ENCODE measurements at regions not wholly inside any gene's neighbourhood (a gene's known extent, or its start where the extent isn't known, plus 50 kb on each side); places are given as distances from the start of the nearest gene placed in this dataset.
"Not testable (repeated sequence)": the region's sequence is repeated elsewhere in the genome, so short reads cannot be mapped to it uniquely, and the experiment has no call there.

GRCh38 chr11:110514967-110515366 lies 85.2 kb downstream of the FDX1 start:
- Histone ChIP-seq H3K4me1 (ENCODE audit: control insufficient read depth in 2 of 2, insufficient read depth in 2 of 2, low read length in 2 of 2) (no peaks in the 10 kb centered on the region), H3K9me3 (ENCODE audit: control insufficient read depth in 2 of 2, insufficient read depth in 1 of 2, low read length in 1 of 2) (peaks cover 1 to 8% of the 10 kb centered on the region in 2 donors), H3K27me3 (ENCODE audit: control insufficient read depth in 2 of 2, insufficient read depth in 1 of 2, low read length in 1 of 2) (no peaks in the 10 kb centered on the region), H3K36me3 (ENCODE audit: control insufficient read depth in 2 of 2, insufficient read depth in 2 of 2, low read length in 1 of 2) (no peaks in the 10 kb centered on the region), H3K27ac (ENCODE audit: low read depth in 1 of 2, low read length in 1 of 2) (no peak overlapping the region), H3K4me3 (ENCODE audit: low read length in 2 of 2) (no peak overlapping the region)
- 93% methylated on average over 4 of the region's 4 CpGs for WGBS
- no peak for DNase-seq (ENCODE audit: low read depth in 6 of 9, low spot score in 9 of 9)

- H3K9me3 ChIP-seq (ENCODE audit: control insufficient read depth in 2 of 2, insufficient read depth in 1 of 2, low read length in 1 of 2) = peaks cover 1 to 11% of the 10 kb centered on the region in 2 donors
- not testable (repeated sequence) for H3K27ac ChIP-seq (ENCODE audit: low read depth in 1 of 2, low read length in 1 of 2); H3K4me3 ChIP-seq (ENCODE audit: low read length in 2 of 2); DNase-seq (ENCODE audit: low read depth in 6 of 9, low spot score in 9 of 9); H3K4me1 ChIP-seq (ENCODE audit: control insufficient read depth in 2 of 2, insufficient read depth in 2 of 2, low read length in 2 of 2); H3K27me3 ChIP-seq (ENCODE audit: control insufficient read depth in 2 of 2, insufficient read depth in 1 of 2, low read length in 1 of 2); H3K36me3 ChIP-seq (ENCODE audit: control insufficient read depth in 2 of 2, insufficient read depth in 2 of 2, low read length in 1 of 2)
- 99% methylated on average over 5 of the region's 5 CpGs for WGBS
Measured at GRCh38 chr11:110517381-110517780, 87.6 kb downstream of the FDX1 start.

DNA sequence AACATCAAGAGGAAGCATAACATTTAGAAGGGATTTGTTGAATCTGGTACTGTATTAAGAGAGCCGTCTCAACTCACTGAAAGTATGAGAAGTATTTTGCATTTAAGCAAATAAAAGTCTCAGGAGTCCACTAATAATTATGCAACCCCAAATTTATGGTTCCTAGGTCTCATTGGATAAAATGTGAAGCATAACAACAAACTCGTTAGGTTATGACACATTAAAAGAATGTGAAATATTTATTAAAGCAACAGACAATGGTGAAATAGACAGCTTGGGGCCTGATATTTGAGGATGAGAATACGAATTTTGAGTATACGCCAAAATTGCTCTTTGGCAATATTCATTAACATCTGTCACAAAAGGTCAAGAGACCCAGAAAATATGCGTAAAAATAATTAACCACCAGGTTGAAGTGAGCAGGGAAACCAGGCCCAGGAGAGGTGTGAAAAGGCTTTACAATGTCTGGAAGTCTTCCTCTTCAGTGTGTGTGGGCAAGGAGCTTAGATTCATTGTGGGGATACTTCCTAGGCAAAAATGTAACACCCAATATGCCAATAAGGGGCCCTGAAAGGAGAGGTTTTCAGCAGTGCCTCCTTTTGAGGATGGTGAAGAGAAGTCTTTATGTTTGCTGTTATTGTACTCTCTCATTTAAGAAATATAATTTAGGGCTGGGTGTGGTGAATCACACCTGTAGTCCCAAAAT lies 89.2 kb downstream of the FDX1 start:
- H3K9me3 ChIP-seq (ENCODE audit: control insufficient read depth in 2 of 2, insufficient read depth in 1 of 2, low read length in 1 of 2) = peaks cover 1 to 11% of the 10 kb centered on the region in 2 donors
- no peaks in the 10 kb centered on the region for H3K27me3 ChIP-seq (ENCODE audit: control insufficient read depth in 2 of 2, insufficient read depth in 1 of 2, low read length in 1 of 2)
- no peak overlapping the region for H3K27ac ChIP-seq (ENCODE audit: low read depth in 1 of 2, low read length in 1 of 2)
- WGBS = 92% methylated on average over 5 of the region's 5 CpGs
- no peak for DNase-seq (ENCODE audit: low read depth in 6 of 9, low spot score in 9 of 9)
- H3K36me3 ChIP-seq (ENCODE audit: control insufficient read depth in 2 of 2, insufficient read depth in 2 of 2, low read length in 1 of 2) = no peaks in the 10 kb centered on the region
- no peaks in the 10 kb centered on the region for H3K4me1 ChIP-seq (ENCODE audit: control insufficient read depth in 2 of 2, insufficient read depth in 2 of 2, low read length in 2 of 2)
- no peak overlapping the region for H3K4me3 ChIP-seq (ENCODE audit: low read length in 2 of 2)

- H3K4me3 ChIP-seq (ENCODE audit: low read length in 2 of 2) = no peak overlapping the region
- 91% methylated on average over 2 of the region's 2 CpGs for WGBS
- peaks cover 1 to 11% of the 10 kb centered on the region in 2 donors for H3K9me3 ChIP-seq (ENCODE audit: control insufficient read depth in 2 of 2, insufficient read depth in 1 of 2, low read length in 1 of 2)
- H3K27ac ChIP-seq (ENCODE audit: low read depth in 1 of 2, low read length in 1 of 2) = no peak overlapping the region
- no peaks in the 10 kb centered on the region for H3K36me3 ChIP-seq (ENCODE audit: control insufficient read depth in 2 of 2, insufficient read depth in 2 of 2, low read length in 1 of 2)
- no peak for DNase-seq (ENCODE audit: low read depth in 6 of 9, low spot score in 9 of 9)
- no peaks in the 10 kb centered on the region for H3K4me1 ChIP-seq (ENCODE audit: control insufficient read depth in 2 of 2, insufficient read depth in 2 of 2, low read length in 2 of 2)
- H3K27me3 ChIP-seq (ENCODE audit: control insufficient read depth in 2 of 2, insufficient read depth in 1 of 2, low read length in 1 of 2) = no peaks in the 10 kb centered on the region
Measured at GRCh38 chr11:110519796-110520195, 90.0 kb downstream of the FDX1 start.

GRCh38 chr11:110522471-110522870 lies 92.7 kb downstream of the FDX1 start:
- H3K27ac ChIP-seq (ENCODE audit: low read depth in 1 of 2, low read length in 1 of 2) = no peak overlapping the region
- WGBS = 54% methylated on average over 2 of the region's 2 CpGs
- H3K27me3 ChIP-seq (ENCODE audit: control insufficient read depth in 2 of 2, insufficient read depth in 1 of 2, low read length in 1 of 2) = no peaks in the 10 kb centered on the region
- no peak overlapping the region for H3K4me3 ChIP-seq (ENCODE audit: low read length in 2 of 2)
- peaks cover 0 to 3% of the 10 kb centered on the region in 2 donors for H3K9me3 ChIP-seq (ENCODE audit: control insufficient read depth in 2 of 2, insufficient read depth in 1 of 2, low read length in 1 of 2)
- H3K4me1 ChIP-seq (ENCODE audit: control insufficient read depth in 2 of 2, insufficient read depth in 2 of 2, low read length in 2 of 2) = no peaks in the 10 kb centered on the region
- no peaks in the 10 kb centered on the region for H3K36me3 ChIP-seq (ENCODE audit: control insufficient read depth in 2 of 2, insufficient read depth in 2 of 2, low read length in 1 of 2)
- DNase-seq (ENCODE audit: low read depth in 6 of 9, low spot score in 9 of 9) = no peak

GRCh38 chr11:110524238-110524637 lies 94.5 kb downstream of the FDX1 start:
- H3K4me3 ChIP-seq (ENCODE audit: low read length in 2 of 2) = no peak overlapping the region
- H3K27ac ChIP-seq (ENCODE audit: low read depth in 1 of 2, low read length in 1 of 2) = no peak overlapping the region
- WGBS = 97% methylated on average over 6 of the region's 6 CpGs
- H3K36me3 ChIP-seq (ENCODE audit: control insufficient read depth in 2 of 2, insufficient read depth in 2 of 2, low read length in 1 of 2) = no peaks in the 10 kb centered on the region
- no peaks in the 10 kb centered on the region for H3K27me3 ChIP-seq (ENCODE audit: control insufficient read depth in 2 of 2, insufficient read depth in 1 of 2, low read length in 1 of 2)
- H3K4me1 ChIP-seq (ENCODE audit: control insufficient read depth in 2 of 2, insufficient read depth in 2 of 2, low read length in 2 of 2) = no peaks in the 10 kb centered on the region
- no peak for DNase-seq (ENCODE audit: low read depth in 6 of 9, low spot score in 9 of 9)
- peaks cover 0 to 3% of the 10 kb centered on the region in 2 donors for H3K9me3 ChIP-seq (ENCODE audit: control insufficient read depth in 2 of 2, insufficient read depth in 1 of 2, low read length in 1 of 2)

- Histone ChIP-seq H3K27ac (ENCODE audit: low read depth in 1 of 2, low read length in 1 of 2) (peak overlapping the region in 1 of 2 donors; percentile 20), H3K9me3 (ENCODE audit: control insufficient read depth in 2 of 2, insufficient read depth in 1 of 2, low read length in 1 of 2) (peaks cover 0 to 3% of the 10 kb centered on the region in 2 donors), H3K4me1 (ENCODE audit: control insufficient read depth in 2 of 2, insufficient read depth in 2 of 2, low read length in 2 of 2) (no peaks in the 10 kb centered on the region), H3K4me3 (ENCODE audit: low read length in 2 of 2) (no peak overlapping the region), H3K27me3 (ENCODE audit: control insufficient read depth in 2 of 2, insufficient read depth in 1 of 2, low read length in 1 of 2) (no peaks in the 10 kb centered on the region), H3K36me3 (ENCODE audit: control insufficient read depth in 2 of 2, insufficient read depth in 2 of 2, low read length in 1 of 2) (no peaks in the 10 kb centered on the region)
- WGBS = 0% methylated on average over 1 of the region's 1 CpG
- DNase-seq (ENCODE audit: low read depth in 6 of 9, low spot score in 9 of 9) = no peak
Measured at GRCh38 chr11:110525883-110526282, 96.1 kb downstream of the FDX1 start.

GRCh38 chr11:110526323-110526722 lies 96.6 kb downstream of the FDX1 start:
- DNase-seq (ENCODE audit: low read depth in 6 of 9, low spot score in 9 of 9) = no peak
- Histone ChIP-seq H3K4me1 (ENCODE audit: control insufficient read depth in 2 of 2, insufficient read depth in 2 of 2, low read length in 2 of 2) (no peaks in the 10 kb centered on the region), H3K27ac (ENCODE audit: low read depth in 1 of 2, low read length in 1 of 2) (peak overlapping the region in 1 of 2 donors; percentile 20), H3K4me3 (ENCODE audit: low read length in 2 of 2) (no peak overlapping the region), H3K36me3 (ENCODE audit: control insufficient read depth in 2 of 2, insufficient read depth in 2 of 2, low read length in 1 of 2) (no peaks in the 10 kb centered on the region), H3K27me3 (ENCODE audit: control insufficient read depth in 2 of 2, insufficient read depth in 1 of 2, low read length in 1 of 2) (no peaks in the 10 kb centered on the region), H3K9me3 (ENCODE audit: control insufficient read depth in 2 of 2, insufficient read depth in 1 of 2, low read length in 1 of 2) (peaks cover 0 to 3% of the 10 kb centered on the region in 2 donors)
- 93% methylated on average over 2 of the region's 2 CpGs for WGBS
